SU-DHL-6 (cell line): ENCODE measurements at regions not wholly inside any gene's neighbourhood (a gene's known extent, or its start where the extent isn't known, plus 50 kb on each side); places are given as distances from the start of the nearest gene placed in this dataset.

Experiments
- CTCF ChIP-seq: fragments of 200-600 bp; sonication (generic); IDR thresholded peaks from one replicate; pipeline ENCODE4 v1.5.1; 2017; ENCODE audit warnings: antibody characterized with exemption, mild to moderate bottlenecking, low read length, moderate library complexity; ENCODE audit not compliant: insufficient read depth, poor library complexity, severe bottlenecking
- EZH2phosphoT487 ChIP-seq: fragments of 200-600 bp; sonication (generic), shearing (Covaris generic); conservative IDR thresholded peaks from 2 replicates; pipeline ENCODE4 v1.6.1; 2018; ENCODE audit warnings: mild to moderate bottlenecking, antibody characterized with exemption, low read length, moderate library complexity, mixed read lengths

GRCh38 chr3:177921153-177921552, 615.1 kb upstream of the KCNMB2 start:
- TF ChIP-seq CTCF, result no peak
- no peak for TF ChIP-seq EZH2phosphoT487
